ENCODE measurements at regions not wholly inside any gene's neighbourhood (a gene's known extent, or its start where the extent isn't known, plus 50 kb on each side); places are given as distances from the start of the nearest gene placed in this dataset.

- Histone ChIP-seq H3K27me3 (ENCODE audit: control insufficient read depth, insufficient read depth, low read length) (no peaks in the 10 kb centered on the region), H3K4me3 (ENCODE audit: low read length) (no peak overlapping the region), H3K4me1 (ENCODE audit: control insufficient read depth, insufficient read depth, low read length) (no peaks in the 10 kb centered on the region), H3K36me3 (ENCODE audit: control insufficient read depth, insufficient read depth, low read length) (no peaks in the 10 kb centered on the region), H3K9me3 (ENCODE audit: control insufficient read depth, insufficient read depth, low read length) (no peaks in the 10 kb centered on the region), H3K27ac (ENCODE audit: low read length) (no peak overlapping the region)
- Mint-ChIP-seq H3K36me3 (no peaks in the 10 kb centered on the region), H3K4me1 (no peaks in the 10 kb centered on the region), H3K4me3 (no peak overlapping the region), H3K9me3 (peaks cover 2 to 4% of the 10 kb centered on the region in 2 donors), H3K27me3 (ENCODE audit: low read depth in 2 of 2) (no peaks in the 10 kb centered on the region), H3K27ac (no peak overlapping the region)
- no peak for TF ChIP-seq CTCF (IDR thresholded peaks at IDR 0.05)
- no peak for ATAC-seq
- intact Hi-C loops (cut with micrococcal nuclease), result no loop called here
- DNase-seq, result no peak
- WGBS (ENCODE audit: insufficient coverage), result 44% methylated on average over 2 of the region's 4 CpGs
Observed at GRCh38 chr3:159472611-159473010, 516.0 kb upstream of the IL12A start.

- no peaks in the 10 kb centered on the region for H3K4me1 ChIP-seq (ENCODE audit: control insufficient read depth, insufficient read depth, low read length)
- no peak overlapping the region for H3K27ac ChIP-seq (ENCODE audit: low read length)
- no peaks in the 10 kb centered on the region for H3K9me3 ChIP-seq (ENCODE audit: control insufficient read depth, insufficient read depth, low read length)
- TF ChIP-seq CTCF (IDR thresholded peaks at IDR 0.05), result no peak
- H3K27me3 ChIP-seq (ENCODE audit: control insufficient read depth, insufficient read depth, low read length), result no peaks in the 10 kb centered on the region
- H3K36me3 ChIP-seq (ENCODE audit: control insufficient read depth, insufficient read depth, low read length), result no peaks in the 10 kb centered on the region
- Mint-ChIP-seq H3K4me3 (no peak overlapping the region), H3K27ac (no peak overlapping the region), H3K36me3 (no peaks in the 10 kb centered on the region), H3K9me3 (peaks cover 3 to 4% of the 10 kb centered on the region in 2 donors), H3K27me3 (ENCODE audit: low read depth in 2 of 2) (no peaks in the 10 kb centered on the region), H3K4me1 (no peaks in the 10 kb centered on the region)
- no peak for ATAC-seq
- no peak for DNase-seq
- intact Hi-C loops (cut with micrococcal nuclease), result no loop called here
- WGBS (ENCODE audit: insufficient coverage), result 100% methylated on average over 1 of the region's 1 CpG
- H3K4me3 ChIP-seq (ENCODE audit: low read length), result no peak overlapping the region
Observed at GRCh38 chr3:159473206-159473605, 515.4 kb upstream of the IL12A start.

GRCh38 chr3:159480046-159480445, 508.6 kb upstream of the IL12A start:
- Mint-ChIP-seq H3K27me3 (ENCODE audit: low read depth in 2 of 2) (no peaks in the 10 kb centered on the region), H3K4me3 (no peak overlapping the region), H3K27ac (no peak overlapping the region), H3K36me3 (no peaks in the 10 kb centered on the region), H3K9me3 (peaks cover 8 to 12% of the 10 kb centered on the region in 2 donors), H3K4me1 (no peaks in the 10 kb centered on the region)
- Histone ChIP-seq H3K9me3 (ENCODE audit: control insufficient read depth, insufficient read depth, low read length) (peaks cover 3% of the 10 kb centered on the region), H3K36me3 (ENCODE audit: control insufficient read depth, insufficient read depth, low read length) (no peaks in the 10 kb centered on the region), H3K27ac (ENCODE audit: low read length) (no peak overlapping the region), H3K27me3 (ENCODE audit: control insufficient read depth, insufficient read depth, low read length) (no peaks in the 10 kb centered on the region), H3K4me3 (ENCODE audit: low read length) (no peak overlapping the region), H3K4me1 (ENCODE audit: control insufficient read depth, insufficient read depth, low read length) (no peaks in the 10 kb centered on the region)
- no peak for ATAC-seq
- DNase-seq, result no peak
- no peak for TF ChIP-seq CTCF (IDR thresholded peaks at IDR 0.05)
- intact Hi-C loops (cut with micrococcal nuclease), result no loop called here

- ATAC-seq (no peak), DNase-seq (no peak)
- no peak overlapping the region for H3K4me3 Mint-ChIP-seq
- H3K27me3 Mint-ChIP-seq (ENCODE audit: low read depth in 2 of 2), result no peaks in the 10 kb centered on the region
- intact Hi-C loops (cut with micrococcal nuclease), result no loop called here
- peaks cover 7 to 10% of the 10 kb centered on the region in 2 donors for H3K9me3 Mint-ChIP-seq
- no peak overlapping the region for H3K27ac Mint-ChIP-seq
- WGBS (ENCODE audit: insufficient coverage), result 46% methylated on average over 3 of the region's 3 CpGs
- no peak for TF ChIP-seq CTCF (IDR thresholded peaks at IDR 0.05)
- Histone ChIP-seq H3K4me3 (ENCODE audit: low read length) (no peak overlapping the region), H3K27ac (ENCODE audit: low read length) (no peak overlapping the region), H3K4me1 (ENCODE audit: control insufficient read depth, insufficient read depth, low read length) (no peaks in the 10 kb centered on the region), H3K36me3 (ENCODE audit: control insufficient read depth, insufficient read depth, low read length) (no peaks in the 10 kb centered on the region), H3K27me3 (ENCODE audit: control insufficient read depth, insufficient read depth, low read length) (no peaks in the 10 kb centered on the region), H3K9me3 (ENCODE audit: control insufficient read depth, insufficient read depth, low read length) (peaks cover 3% of the 10 kb centered on the region)
- H3K4me1 Mint-ChIP-seq, result no peaks in the 10 kb centered on the region
- no peaks in the 10 kb centered on the region for H3K36me3 Mint-ChIP-seq
Observed at GRCh38 chr3:159482241-159482993, 506.2 kb upstream of the IL12A start.

Data from natural killer cell (primary cell).